Neural progenitor cell (in vitro differentiated cells): ENCODE measurements at regions not wholly inside any gene's neighbourhood (a gene's known extent, or its start where the extent isn't known, plus 50 kb on each side); places are given as distances from the start of the nearest gene placed in this dataset.

ENCODE experiments used
- DNase-seq: peaks from one replicate; pipeline ENCODE4 v3.0.0-alpha.2; 2016; ENCODE audit warnings: low spot score
- H2AFZ ChIP-seq: fragments of 200-600 bp; sonication (generic); replicated peaks from 2 replicates; pipeline ENCODE4 v1.6.1; 2016; ENCODE audit warnings: antibody characterized with exemption
- H3F3A ChIP-seq: fragments of 200-600 bp; sonication (generic); 2 replicates; pipeline ENCODE4 v1.6.1; 2016; ENCODE audit warnings: antibody characterized with exemption, low read depth
- H3K27ac ChIP-seq: fragments of 200-600 bp; sonication (generic); 2 replicates; pipeline ENCODE4 v1.5.1; 2016; ENCODE audit warnings: mild to moderate bottlenecking
- H3K27me3 ChIP-seq: fragments of 200-600 bp; sonication (generic); 2 replicates; pipeline ENCODE4 v1.6.1; 2016; ENCODE audit warnings: mild to moderate bottlenecking, moderate library complexity
- H3K36me3 ChIP-seq: fragments of 200-600 bp; sonication (generic); 2 replicates; pipeline ENCODE4 v1.5.1; 2016
- H3K4me1 ChIP-seq: fragments of 200-600 bp; sonication (generic); 2 replicates; pipeline ENCODE4 v1.6.1; 2016; ENCODE audit warnings: mixed run types
- H3K4me2 ChIP-seq: fragments of 200-600 bp; sonication (generic); 2 replicates; pipeline ENCODE4 v1.6.1; 2016
- H3K4me3 ChIP-seq: fragments of 200-600 bp; sonication (generic); 2 replicates; pipeline ENCODE4 v1.5.1; 2016
- H3K79me2 ChIP-seq: fragments of 200-600 bp; sonication (generic); 2 replicates; pipeline ENCODE4 v1.6.1; 2016; ENCODE audit warnings: low read depth
- H3K9ac ChIP-seq: fragments of 200-600 bp; sonication (generic); 2 replicates; pipeline ENCODE4 v1.6.1; 2016
- H3K9me3 ChIP-seq: fragments of 200-600 bp; sonication (generic); 2 replicates; pipeline ENCODE4 v1.5.1; 2016; ENCODE audit warnings: low read depth
- H4K20me1 ChIP-seq: fragments of 200-600 bp; sonication (generic); 2 replicates; pipeline ENCODE4 v1.6.1; 2016; ENCODE audit warnings: low read depth
- H3K27ac Mint-ChIP-seq: 3 replicates; pipeline ENCODE4 v1.8.0; 2021; ENCODE audit warnings: mixed read lengths
- H3K27me3 Mint-ChIP-seq: 2 replicates; pipeline ENCODE4 v1.8.0; 2022; ENCODE audit warnings: low read depth, mild to moderate bottlenecking, inconsistent platforms, moderate library complexity, mixed read lengths; ENCODE audit not compliant: insufficient read depth
- H3K36me3 Mint-ChIP-seq: 3 replicates; pipeline ENCODE4 v1.8.0; 2021; ENCODE audit warnings: mixed read lengths
- H3K4me1 Mint-ChIP-seq: 3 replicates; pipeline ENCODE4 v1.8.0; 2021; ENCODE audit warnings: mixed read lengths
- H3K4me3 Mint-ChIP-seq: 3 replicates; pipeline ENCODE4 v1.8.0; 2021; ENCODE audit warnings: mild to moderate bottlenecking, moderate library complexity, mixed read lengths
- H3K9me3 Mint-ChIP-seq: 3 replicates; pipeline ENCODE4 v1.8.0; 2020; ENCODE audit warnings: mixed read lengths
- CTCF ChIP-seq: fragments of 200-600 bp; sonication (generic); IDR thresholded peaks from 2 replicates; pipeline ENCODE4 v1.5.1; 2017; ENCODE audit warnings: antibody characterized with exemption, mild to moderate bottlenecking
- EZH2 ChIP-seq: fragments of 200-600 bp; sonication (generic); IDR thresholded peaks from 2 replicates; pipeline ENCODE4 v1.6.1; 2017; ENCODE audit warnings: antibody characterized with exemption, mild to moderate bottlenecking, moderate library complexity
- EZH2phosphoT487 ChIP-seq: fragments of 200-600 bp; sonication (generic); IDR thresholded peaks from 2 replicates; pipeline ENCODE4 v1.6.1; 2017; ENCODE audit warnings: antibody characterized with exemption

GRCh38 chr4:157616741-157617472 lies 396.4 kb downstream of the GRIA2 start:
- Histone ChIP-seq H3F3A (no peaks in the 10 kb centered on the region), H3K36me3 (no peaks in the 10 kb centered on the region), H3K27ac (no peak overlapping the region), H2AFZ (no peak overlapping the region), H3K79me2 (no peaks in the 10 kb centered on the region), H3K27me3 (no peaks in the 10 kb centered on the region), H3K4me1 (no peaks in the 10 kb centered on the region), H4K20me1 (no peaks in the 10 kb centered on the region), H3K9ac (no peak overlapping the region), H3K4me3 (no peak overlapping the region), H3K9me3 (no peaks in the 10 kb centered on the region), H3K4me2 (no peak overlapping the region)
- no peak overlapping the region for H3K27ac Mint-ChIP-seq
- no peak overlapping the region for H3K4me3 Mint-ChIP-seq
- H3K9me3 Mint-ChIP-seq = no peaks in the 10 kb centered on the region
- no peaks in the 10 kb centered on the region for H3K4me1 Mint-ChIP-seq
- DNase-seq = no peak
- TF ChIP-seq EZH2 (no peak), EZH2phosphoT487 (no peak)
- H3K36me3 Mint-ChIP-seq = no peaks in the 10 kb centered on the region
- no peaks in the 10 kb centered on the region for H3K27me3 Mint-ChIP-seq

GRCh38 chr4:157607996-157608395 lies 387.5 kb downstream of the GRIA2 start:
- Histone ChIP-seq H3K4me3 (no peak overlapping the region), H3K9me3 (no peaks in the 10 kb centered on the region), H3K27ac (no peak overlapping the region), H2AFZ (no peak overlapping the region), H3K9ac (no peak overlapping the region), H3F3A (no peaks in the 10 kb centered on the region), H3K79me2 (no peaks in the 10 kb centered on the region), H3K36me3 (no peaks in the 10 kb centered on the region), H4K20me1 (no peaks in the 10 kb centered on the region), H3K27me3 (no peaks in the 10 kb centered on the region), H3K4me2 (no peak overlapping the region), H3K4me1 (no peaks in the 10 kb centered on the region)
- no peaks in the 10 kb centered on the region for H3K4me1 Mint-ChIP-seq
- no peak for TF ChIP-seq CTCF
- no peak for TF ChIP-seq EZH2phosphoT487
- TF ChIP-seq EZH2 = no peak
- H3K4me3 Mint-ChIP-seq = no peak overlapping the region
- H3K9me3 Mint-ChIP-seq = no peaks in the 10 kb centered on the region
- no peak overlapping the region for H3K27ac Mint-ChIP-seq
- no peaks in the 10 kb centered on the region for H3K27me3 Mint-ChIP-seq
- no peaks in the 10 kb centered on the region for H3K36me3 Mint-ChIP-seq
- DNase-seq = no peak

- Histone ChIP-seq H3K36me3 (no peaks in the 10 kb centered on the region), H3K27ac (no peak overlapping the region), H3K4me2 (no peak overlapping the region), H2AFZ (no peak overlapping the region), H4K20me1 (no peaks in the 10 kb centered on the region), H3K4me1 (no peaks in the 10 kb centered on the region), H3K9ac (no peak overlapping the region), H3K79me2 (no peaks in the 10 kb centered on the region), H3F3A (no peaks in the 10 kb centered on the region), H3K4me3 (no peak overlapping the region), H3K27me3 (no peaks in the 10 kb centered on the region), H3K9me3 (no peaks in the 10 kb centered on the region)
- TF ChIP-seq EZH2 = no peak
- TF ChIP-seq EZH2phosphoT487 = no peak
- TF ChIP-seq CTCF = no peak
- H3K4me1 Mint-ChIP-seq = no peaks in the 10 kb centered on the region
- no peak for DNase-seq
- peaks cover 3% of the 10 kb centered on the region for H3K9me3 Mint-ChIP-seq
- H3K27me3 Mint-ChIP-seq = no peaks in the 10 kb centered on the region
- no peak overlapping the region for H3K27ac Mint-ChIP-seq
- no peaks in the 10 kb centered on the region for H3K36me3 Mint-ChIP-seq
- H3K4me3 Mint-ChIP-seq = no peak overlapping the region
Measured at GRCh38 chr4:157600583-157600982, 380.1 kb downstream of the GRIA2 start.

GRCh38 chr4:157591245-157591644 lies 370.7 kb downstream of the GRIA2 start:
- Histone ChIP-seq H3K4me3 (no peak overlapping the region), H3K36me3 (no peaks in the 10 kb centered on the region), H3K79me2 (no peaks in the 10 kb centered on the region), H2AFZ (no peak overlapping the region), H3K4me1 (no peaks in the 10 kb centered on the region), H4K20me1 (no peaks in the 10 kb centered on the region), H3K27ac (no peak overlapping the region), H3K27me3 (no peaks in the 10 kb centered on the region), H3K4me2 (no peak overlapping the region), H3K9ac (no peak overlapping the region), H3K9me3 (no peaks in the 10 kb centered on the region), H3F3A (no peaks in the 10 kb centered on the region)
- H3K4me3 Mint-ChIP-seq = no peak overlapping the region
- no peaks in the 10 kb centered on the region for H3K27me3 Mint-ChIP-seq
- no peak overlapping the region for H3K27ac Mint-ChIP-seq
- no peaks in the 10 kb centered on the region for H3K4me1 Mint-ChIP-seq
- DNase-seq = no peak
- no peak for TF ChIP-seq EZH2phosphoT487
- no peak for TF ChIP-seq CTCF
- TF ChIP-seq EZH2 = no peak
- H3K36me3 Mint-ChIP-seq = no peaks in the 10 kb centered on the region
- H3K9me3 Mint-ChIP-seq = no peaks in the 10 kb centered on the region
